HL-60 (cell line): ENCODE measurements at regions not wholly inside any gene's neighbourhood (a gene's known extent, or its start where the extent isn't known, plus 50 kb on each side); places are given as distances from the start of the nearest gene placed in this dataset.
A peak's percentile ranks its signal among the peaks of the same experiment; 100 is the strongest.

ENCODE experiments used
- DNase-seq, 2 experiments: peaks; one replicate each; pipeline ENCODE4 v3.0.0-alpha.2; 2010 to 2020; ENCODE audit warnings: low read depth in 1 of 2, low spot score in 1 of 2
- H3K27ac ChIP-seq: fragments of 250-450 bp; sonication (Bioruptor Pico); replicated peaks from 2 replicates; pipeline ENCODE4 v1.5.1; 2020; ENCODE audit warnings: mild to moderate bottlenecking, moderate library complexity
- H3K27me3 ChIP-seq: fragments of 250-450 bp; sonication (Bioruptor Pico); 2 replicates; pipeline ENCODE4 v1.5.1; 2021; ENCODE audit warnings: mild to moderate bottlenecking, moderate library complexity; ENCODE audit not compliant: insufficient read depth, poor library complexity, severe bottlenecking
- H3K4me3 ChIP-seq: replicated peaks from 2 replicates; pipeline ENCODE4 v1.5.1; 2011; ENCODE audit warnings: mild to moderate bottlenecking, control low read depth, low read length; ENCODE audit not compliant: insufficient read depth
- GABPA ChIP-seq: IDR thresholded peaks from 2 replicates; pipeline ENCODE4 v1.6.1; 2012; ENCODE audit warnings: low read depth
- POLR2AphosphoS5 ChIP-seq: IDR thresholded peaks from 2 replicates; pipeline ENCODE4 v1.6.1; 2012; ENCODE audit warnings: low read depth
- SPI1 ChIP-seq: IDR thresholded peaks from 2 replicates; pipeline ENCODE4 v1.6.1; 2012; ENCODE audit warnings: low read depth, mild to moderate bottlenecking, borderline replicate concordance
- TF ChIP-seq, protein P1 (sequence below): IDR thresholded peaks from one replicate; pipeline ENCODE4 v1.5.1; 2011; ENCODE audit warnings: low read length, control low read depth, inconsistent platforms; ENCODE audit not compliant: insufficient read depth
- TF ChIP-seq, protein P2 (sequence below): IDR thresholded peaks from 2 replicates; pipeline ENCODE4 v1.6.1; 2012; ENCODE audit warnings: low read depth; ENCODE audit not compliant: insufficient replicate concordance

DNA sequence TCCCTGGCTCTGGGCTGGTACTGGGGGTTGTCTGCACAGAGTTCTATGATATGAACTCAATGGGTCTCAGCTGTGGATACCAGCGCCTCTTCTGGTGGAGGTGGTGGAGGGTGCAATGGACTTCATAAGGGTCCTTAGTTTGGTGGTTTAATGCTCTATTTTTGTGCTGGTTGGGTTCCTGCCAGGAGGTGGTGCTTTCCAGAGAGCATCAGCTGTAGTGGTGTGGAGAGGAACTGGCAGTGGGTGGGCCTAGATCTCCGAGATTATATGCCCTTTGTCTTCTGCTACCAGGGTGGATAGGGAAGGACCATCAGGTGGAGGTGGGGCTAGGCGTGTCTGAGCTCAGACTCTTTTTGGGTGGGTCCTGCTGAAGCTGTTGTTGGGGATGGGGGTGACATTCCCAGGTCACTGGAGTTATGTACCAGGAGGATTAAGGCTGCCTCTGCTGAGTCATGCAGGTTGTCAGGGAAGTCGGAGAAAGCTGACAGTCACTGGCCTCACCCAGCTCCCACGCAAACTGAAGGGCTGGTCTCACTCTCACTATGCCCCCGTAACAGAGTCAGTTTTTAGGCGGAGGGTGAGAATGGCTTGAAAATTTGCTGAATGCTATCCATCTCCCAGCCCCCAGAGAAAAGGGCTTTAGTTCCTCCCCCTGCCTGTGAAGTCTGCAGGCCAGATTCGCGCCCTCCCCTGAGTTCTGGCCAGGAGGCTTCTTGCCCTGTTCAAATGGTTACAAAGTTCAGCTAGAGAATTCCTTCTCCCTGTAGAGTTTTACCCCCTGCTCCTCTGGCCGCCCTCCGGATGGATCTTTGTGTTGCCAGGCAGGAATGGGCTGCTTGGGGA, 902.9 kb downstream of the LTN1 start:
- no peak for DNase-seq
- H3K27ac ChIP-seq, result no peak overlapping the region
- H3K4me3 ChIP-seq, result no peak overlapping the region
- no peaks in the 10 kb centered on the region for H3K27me3 ChIP-seq
- TF ChIP-seq SPI1 (no peak), POLR2AphosphoS5 (no peak), GABPA (no peak)
- TF ChIP-seq, protein P1, sequence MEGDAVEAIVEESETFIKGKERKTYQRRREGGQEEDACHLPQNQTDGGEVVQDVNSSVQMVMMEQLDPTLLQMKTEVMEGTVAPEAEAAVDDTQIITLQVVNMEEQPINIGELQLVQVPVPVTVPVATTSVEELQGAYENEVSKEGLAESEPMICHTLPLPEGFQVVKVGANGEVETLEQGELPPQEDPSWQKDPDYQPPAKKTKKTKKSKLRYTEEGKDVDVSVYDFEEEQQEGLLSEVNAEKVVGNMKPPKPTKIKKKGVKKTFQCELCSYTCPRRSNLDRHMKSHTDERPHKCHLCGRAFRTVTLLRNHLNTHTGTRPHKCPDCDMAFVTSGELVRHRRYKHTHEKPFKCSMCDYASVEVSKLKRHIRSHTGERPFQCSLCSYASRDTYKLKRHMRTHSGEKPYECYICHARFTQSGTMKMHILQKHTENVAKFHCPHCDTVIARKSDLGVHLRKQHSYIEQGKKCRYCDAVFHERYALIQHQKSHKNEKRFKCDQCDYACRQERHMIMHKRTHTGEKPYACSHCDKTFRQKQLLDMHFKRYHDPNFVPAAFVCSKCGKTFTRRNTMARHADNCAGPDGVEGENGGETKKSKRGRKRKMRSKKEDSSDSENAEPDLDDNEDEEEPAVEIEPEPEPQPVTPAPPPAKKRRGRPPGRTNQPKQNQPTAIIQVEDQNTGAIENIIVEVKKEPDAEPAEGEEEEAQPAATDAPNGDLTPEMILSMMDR, result no peak
- TF ChIP-seq, protein P2, sequence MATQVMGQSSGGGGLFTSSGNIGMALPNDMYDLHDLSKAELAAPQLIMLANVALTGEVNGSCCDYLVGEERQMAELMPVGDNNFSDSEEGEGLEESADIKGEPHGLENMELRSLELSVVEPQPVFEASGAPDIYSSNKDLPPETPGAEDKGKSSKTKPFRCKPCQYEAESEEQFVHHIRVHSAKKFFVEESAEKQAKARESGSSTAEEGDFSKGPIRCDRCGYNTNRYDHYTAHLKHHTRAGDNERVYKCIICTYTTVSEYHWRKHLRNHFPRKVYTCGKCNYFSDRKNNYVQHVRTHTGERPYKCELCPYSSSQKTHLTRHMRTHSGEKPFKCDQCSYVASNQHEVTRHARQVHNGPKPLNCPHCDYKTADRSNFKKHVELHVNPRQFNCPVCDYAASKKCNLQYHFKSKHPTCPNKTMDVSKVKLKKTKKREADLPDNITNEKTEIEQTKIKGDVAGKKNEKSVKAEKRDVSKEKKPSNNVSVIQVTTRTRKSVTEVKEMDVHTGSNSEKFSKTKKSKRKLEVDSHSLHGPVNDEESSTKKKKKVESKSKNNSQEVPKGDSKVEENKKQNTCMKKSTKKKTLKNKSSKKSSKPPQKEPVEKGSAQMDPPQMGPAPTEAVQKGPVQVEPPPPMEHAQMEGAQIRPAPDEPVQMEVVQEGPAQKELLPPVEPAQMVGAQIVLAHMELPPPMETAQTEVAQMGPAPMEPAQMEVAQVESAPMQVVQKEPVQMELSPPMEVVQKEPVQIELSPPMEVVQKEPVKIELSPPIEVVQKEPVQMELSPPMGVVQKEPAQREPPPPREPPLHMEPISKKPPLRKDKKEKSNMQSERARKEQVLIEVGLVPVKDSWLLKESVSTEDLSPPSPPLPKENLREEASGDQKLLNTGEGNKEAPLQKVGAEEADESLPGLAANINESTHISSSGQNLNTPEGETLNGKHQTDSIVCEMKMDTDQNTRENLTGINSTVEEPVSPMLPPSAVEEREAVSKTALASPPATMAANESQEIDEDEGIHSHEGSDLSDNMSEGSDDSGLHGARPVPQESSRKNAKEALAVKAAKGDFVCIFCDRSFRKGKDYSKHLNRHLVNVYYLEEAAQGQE, result no peak

GRCh38 chr21:28086861-28087581, 905.7 kb downstream of the LTN1 start:
- DNase-seq, result no peak
- H3K4me3 ChIP-seq, result no peak overlapping the region
- TF ChIP-seq, protein P1, result no peak
- 0 out of 2 replicates have a peak, but pooled peaks have one; percentile 6 for TF ChIP-seq SPI1
- H3K27ac ChIP-seq, result no peak overlapping the region
- no peaks in the 10 kb centered on the region for H3K27me3 ChIP-seq

DNA sequence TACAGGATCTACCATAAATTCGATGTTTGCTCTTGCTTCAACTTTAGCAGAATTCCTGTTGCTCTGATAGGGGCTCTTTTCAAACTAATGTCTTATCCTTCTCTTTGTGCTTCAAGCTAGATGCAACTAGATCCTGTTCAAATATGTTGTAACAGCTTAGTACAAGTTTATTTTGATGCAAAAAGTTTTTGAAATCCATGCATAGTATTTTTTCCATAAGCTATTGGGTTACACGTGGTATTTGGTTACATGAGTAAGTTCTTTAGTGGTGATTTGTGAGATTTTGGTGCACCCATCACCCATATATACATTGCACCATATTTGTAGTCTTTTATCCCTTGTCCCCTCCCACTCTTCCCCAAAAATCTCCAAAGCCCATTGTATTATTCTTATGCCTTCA, 907.7 kb downstream of the LTN1 start:
- DNase-seq, result no peak
- Histone ChIP-seq H3K4me3 (no peak overlapping the region), H3K27me3 (no peaks in the 10 kb centered on the region), H3K27ac (no peak overlapping the region)
- TF ChIP-seq, protein P1, result no peak
- TF ChIP-seq, protein P2, result no peak
